ENCODE measurements at regions not wholly inside any gene's neighbourhood (a gene's known extent, or its start where the extent isn't known, plus 50 kb on each side); places are given as distances from the start of the nearest gene placed in this dataset.
"Not testable (repeated sequence)": the region's sequence is repeated elsewhere in the genome, so short reads cannot be mapped to it uniquely, and the experiment has no call there.

DNA sequence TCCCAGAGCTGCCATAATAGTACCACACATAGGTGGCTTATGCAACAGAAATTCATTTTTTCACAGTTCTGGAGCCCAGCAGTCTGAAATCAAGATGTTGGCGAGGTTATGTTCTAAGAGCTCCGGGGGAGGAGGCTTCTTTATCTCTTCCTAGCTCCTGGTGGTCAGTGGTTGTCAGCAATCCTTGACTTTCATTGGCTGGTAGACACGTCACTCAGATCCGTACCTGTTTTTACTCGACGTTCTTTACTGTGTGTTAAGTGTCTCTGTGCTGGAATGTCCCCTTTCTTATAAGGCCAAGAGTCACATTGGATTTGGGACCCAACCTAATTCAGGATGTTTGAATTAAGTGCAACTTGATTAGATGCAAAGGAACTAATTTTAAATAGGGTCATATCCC is 218.5 kb upstream of the CNTN3 start (continued):
- TF ChIP-seq, protein P1, sequence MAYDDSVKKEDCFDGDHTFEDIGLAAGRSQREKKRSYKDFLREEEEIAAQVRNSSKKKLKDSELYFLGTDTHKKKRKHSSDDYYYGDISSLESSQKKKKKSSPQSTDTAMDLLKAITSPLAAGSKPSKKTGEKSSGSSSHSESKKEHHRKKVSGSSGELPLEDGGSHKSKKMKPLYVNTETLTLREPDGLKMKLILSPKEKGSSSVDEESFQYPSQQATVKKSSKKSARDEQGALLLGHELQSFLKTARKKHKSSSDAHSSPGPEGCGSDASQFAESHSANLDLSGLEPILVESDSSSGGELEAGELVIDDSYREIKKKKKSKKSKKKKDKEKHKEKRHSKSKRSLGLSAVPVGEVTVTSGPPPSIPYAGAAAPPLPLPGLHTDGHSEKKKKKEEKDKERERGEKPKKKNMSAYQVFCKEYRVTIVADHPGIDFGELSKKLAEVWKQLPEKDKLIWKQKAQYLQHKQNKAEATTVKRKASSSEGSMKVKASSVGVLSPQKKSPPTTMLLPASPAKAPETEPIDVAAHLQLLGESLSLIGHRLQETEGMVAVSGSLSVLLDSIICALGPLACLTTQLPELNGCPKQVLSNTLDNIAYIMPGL (CRISPR knock-in tag; IDR thresholded peaks at IDR 0.05; ENCODE audit: borderline replicate concordance) = no peak

DNA sequence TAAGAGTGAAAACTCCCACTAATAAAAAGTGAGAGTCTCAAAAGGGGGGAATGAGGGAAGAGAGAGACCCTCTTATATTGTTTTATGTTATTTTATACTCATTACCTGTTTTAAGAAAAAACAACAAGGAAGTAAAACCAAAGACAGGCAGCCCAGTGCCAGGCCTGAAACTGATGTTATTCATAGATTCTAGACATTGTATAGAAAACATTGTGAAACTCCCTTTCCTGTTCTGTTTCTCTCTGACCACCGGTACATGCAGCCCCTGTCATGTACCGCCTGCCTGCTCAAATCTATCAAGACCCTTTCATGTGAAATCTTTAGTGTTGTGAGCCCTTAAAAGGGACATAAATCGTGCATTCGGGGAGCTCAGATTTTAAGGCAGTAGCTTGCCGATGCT is 216.4 kb upstream of the CNTN3 start:
- DNase-seq (ENCODE audit: low read depth in 1 of 2, low spot score in 1 of 2); H3K9me3 ChIP-seq; H3K4me3 ChIP-seq; CTCF ChIA-PET; H3K27ac ChIP-seq; H3K4me2 ChIP-seq; H3K4me1 ChIP-seq; ATAC-seq; FAIRE-seq; POLR2A ChIA-PET: not testable (repeated sequence)
- WGBS (ENCODE audit: missing lambda C conversion rate) = 6% methylated on average over 5 of the region's 5 CpGs

DNA sequence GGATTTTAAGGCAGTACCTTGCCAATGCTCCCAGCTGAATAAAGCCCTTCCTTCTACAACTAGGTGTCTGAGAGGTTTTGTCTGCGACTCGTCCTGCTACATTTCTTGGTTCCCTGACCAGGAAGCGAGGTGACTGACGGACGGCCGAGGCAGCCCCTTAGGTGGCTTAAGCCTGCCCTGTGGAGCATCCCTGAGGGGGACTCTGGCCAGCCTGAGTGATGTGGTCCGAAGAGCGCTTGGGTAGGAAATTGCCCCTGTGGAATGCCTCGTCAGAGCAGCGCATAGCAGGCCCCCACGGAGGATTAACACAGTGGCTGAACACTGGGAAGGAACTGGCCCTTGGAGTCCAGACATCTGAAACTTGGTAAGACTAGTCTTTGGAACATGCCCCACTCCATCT is 210.9 kb upstream of the CNTN3 start:
- FAIRE-seq; H3K27ac ChIP-seq; POLR2A ChIA-PET; DNase-seq (ENCODE audit: low read depth in 1 of 2, low spot score in 1 of 2); ATAC-seq; H3K4me1 ChIP-seq; H3K9me3 ChIP-seq; CTCF ChIA-PET; H3K4me3 ChIP-seq; H3K4me2 ChIP-seq: not testable (repeated sequence)
- WGBS (ENCODE audit: missing lambda C conversion rate) = 54% methylated on average over 7 of the region's 11 CpGs

DNA sequence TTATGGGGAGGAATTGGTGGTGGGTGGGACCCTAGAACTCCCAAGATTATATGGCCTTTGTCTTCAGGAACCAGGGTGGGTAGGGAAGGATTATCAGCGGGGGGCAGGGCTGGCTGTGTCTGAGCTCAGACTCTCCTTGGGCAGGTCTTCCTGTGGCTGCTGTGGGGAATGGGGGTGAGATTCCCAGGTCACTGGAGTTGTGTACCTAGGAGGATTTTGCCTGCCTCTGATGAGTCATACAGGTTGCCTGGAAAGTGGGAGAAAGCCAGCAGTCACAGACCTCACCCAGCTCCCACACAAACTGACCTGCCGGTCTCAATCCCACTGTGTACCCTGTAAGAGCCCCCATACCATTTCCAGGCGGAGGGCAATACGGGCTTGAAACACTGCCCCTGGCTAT is 209.9 kb upstream of the CNTN3 start:
- no peak for TF ChIP-seq SMC3 (IDR thresholded peaks at IDR 0.05)
- TF ChIP-seq CBX2 (IDR thresholded peaks at IDR 0.05; ENCODE audit: borderline replicate concordance, low read depth) = no peak
- no peak for TF ChIP-seq HOXA7 (CRISPR knock-in tag; IDR thresholded peaks at IDR 0.05)
- no peaks in the 10 kb centered on the region for H3K4me1 ChIP-seq
- H3K27ac ChIP-seq = no peak overlapping the region
- POLR2A ChIA-PET = no interaction called here
- no peak overlapping the region for H3K4me2 ChIP-seq
- no peak for FAIRE-seq
- DNase-seq (ENCODE audit: low read depth in 1 of 2, low spot score in 1 of 2) = no peak
- CTCF ChIA-PET = no interaction called here
- ATAC-seq = no peak
- whole genome bisulfite sequencing (ENCODE audit: missing lambda C conversion rate) = no CpG with 5 or more reads among the region's 4 CpGs
- H3K4me3 ChIP-seq = no peak overlapping the region
- H3K9me3 ChIP-seq = no peaks in the 10 kb centered on the region; the same call in 2 of the 3 replicates

DNA sequence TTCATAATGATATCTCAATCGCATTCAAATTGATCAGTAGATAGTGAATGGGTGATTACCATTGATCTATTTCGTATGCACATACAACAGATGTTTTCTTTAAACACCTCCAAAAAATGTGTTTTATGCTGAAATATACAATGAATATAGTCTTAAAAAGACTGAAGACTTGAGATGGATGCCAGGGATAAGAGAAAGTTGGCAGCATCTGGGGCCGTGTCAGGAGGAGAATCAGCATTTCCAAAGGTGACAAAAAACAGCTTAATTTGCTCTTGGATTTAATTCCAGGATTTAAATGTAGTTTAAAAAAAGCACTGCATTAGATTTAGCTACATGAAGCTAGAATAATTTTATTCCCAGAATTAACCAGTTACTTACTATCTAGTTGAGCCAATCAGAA is 199.7 kb upstream of the CNTN3 start:
- FAIRE-seq (no peak), DNase-seq (ENCODE audit: low read depth in 1 of 2, low spot score in 1 of 2) (no peak), ATAC-seq (no peak)
- POLR2A ChIA-PET = no interaction called here
- Histone ChIP-seq H3K27ac (no peak overlapping the region), H3K4me1 (no peaks in the 10 kb centered on the region), H3K4me2 (no peak overlapping the region), H3K9me3 (no peaks in the 10 kb centered on the region), H3K4me3 (no peak overlapping the region)
- CTCF ChIA-PET = no interaction called here
- TF ChIP-seq CBX2 (IDR thresholded peaks at IDR 0.05; ENCODE audit: borderline replicate concordance, low read depth) (no peak), RNF2 (IDR thresholded peaks at IDR 0.05; ENCODE audit: borderline replicate concordance, low read depth) (no peak), CBX8 (IDR thresholded peaks at IDR 0.05) (no peak)
- WGBS (ENCODE audit: missing lambda C conversion rate) = 21% methylated on average over 3 of the region's 3 CpGs

DNA sequence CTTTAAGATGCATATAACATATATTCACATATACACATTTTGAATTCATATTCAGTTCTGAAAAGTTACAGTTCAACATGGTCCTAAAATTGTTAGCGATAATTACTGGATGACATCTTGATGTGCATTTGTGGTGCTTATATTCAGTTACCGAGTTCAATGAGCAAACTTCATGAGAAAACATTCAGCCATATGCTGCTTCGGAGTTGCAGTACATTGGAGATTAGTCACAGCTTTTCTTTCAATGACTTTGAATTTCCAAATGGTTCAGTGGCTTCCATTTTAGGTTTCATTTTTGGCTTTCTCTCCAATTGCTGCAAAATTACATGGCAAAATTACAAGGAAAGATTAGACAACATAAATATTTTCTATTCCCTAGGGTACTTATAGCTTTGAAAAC is 198.3 kb upstream of the CNTN3 start:
- 28% methylated on average over 3 of the region's 3 CpGs for WGBS (ENCODE audit: missing lambda C conversion rate)
- ATAC-seq (no peak), FAIRE-seq (no peak), DNase-seq (ENCODE audit: low read depth in 1 of 2, low spot score in 1 of 2) (no peak)
- Histone ChIP-seq H3K9me3 (no peaks in the 10 kb centered on the region), H3K4me3 (no peak overlapping the region), H3K4me1 (no peaks in the 10 kb centered on the region), H3K27ac (no peak overlapping the region), H3K4me2 (no peak overlapping the region)
- ChIA-PET POLR2A (no interaction called here), CTCF (no interaction called here)
- TF ChIP-seq MAZ (IDR thresholded peaks at IDR 0.05; ENCODE audit: borderline replicate concordance, low read depth, low read length) = no peak
- no peak for TF ChIP-seq EP300 (IDR thresholded peaks at IDR 0.05)
- TF ChIP-seq, protein P1 (CRISPR knock-in tag; IDR thresholded peaks at IDR 0.05; ENCODE audit: borderline replicate concordance) = no peak
- no peak for TF ChIP-seq JUNB (IDR thresholded peaks at IDR 0.05)
- no peak for TF ChIP-seq ZNF302 (CRISPR knock-in tag; IDR thresholded peaks at IDR 0.05)
- no peak for TF ChIP-seq EHMT2 (IDR thresholded peaks at IDR 0.05; ENCODE audit: low read depth)
- no peak for TF ChIP-seq NFE2L2 (conservative IDR thresholded peaks at IDR 0.05; ENCODE audit: low read length)
- TF ChIP-seq EHF (CRISPR knock-in tag; IDR thresholded peaks at IDR 0.05) = no peak
- TF ChIP-seq TP53 (CRISPR knock-in tag; IDR thresholded peaks at IDR 0.05) = no peak
- no peak for TF ChIP-seq CHD2 (IDR thresholded peaks at IDR 0.05; ENCODE audit: low read length, partially characterized antibody)
